Left ventricle myocardium superior (tissue), 1 donor: ENCODE measurements at regions not wholly inside any gene's neighbourhood (a gene's known extent, or its start where the extent isn't known, plus 50 kb on each side); places are given as distances from the start of the nearest gene placed in this dataset.
"Not testable (repeated sequence)": the region's sequence is repeated elsewhere in the genome, so short reads cannot be mapped to it uniquely, and the experiment has no call there.

ENCODE experiments used
- ATAC-seq: fragments of 200-7000 bp; cut with Tn5 transposase; one replicate; pipeline ENCODE4 v1.9.1; 2020; ENCODE audit warnings: mild to moderate bottlenecking, moderate library complexity
- DNase-seq: peaks from one replicate; pipeline ENCODE4 v3.0.0-alpha.2; 2020
- intact Hi-C: fragments of 100-400 bp; cut with micrococcal nuclease; formaldehyde crosslinking; loops from one replicate; pipeline ENCODE4 v1.11.0; 2022
- donor health status: DM: no; HTN: yes; CAD: no; lungs with severe emphysema.

- DNase-seq, ATAC-seq, intact Hi-C loops: not testable (repeated sequence)
Measured at GRCh38 chr16:35804465-35804864, 2345.1 kb downstream of the TP53TG3F start.

GRCh38 chr16:35823342-35823741 lies 2363.9 kb downstream of the TP53TG3F start:
- no peak for ATAC-seq

DNA sequence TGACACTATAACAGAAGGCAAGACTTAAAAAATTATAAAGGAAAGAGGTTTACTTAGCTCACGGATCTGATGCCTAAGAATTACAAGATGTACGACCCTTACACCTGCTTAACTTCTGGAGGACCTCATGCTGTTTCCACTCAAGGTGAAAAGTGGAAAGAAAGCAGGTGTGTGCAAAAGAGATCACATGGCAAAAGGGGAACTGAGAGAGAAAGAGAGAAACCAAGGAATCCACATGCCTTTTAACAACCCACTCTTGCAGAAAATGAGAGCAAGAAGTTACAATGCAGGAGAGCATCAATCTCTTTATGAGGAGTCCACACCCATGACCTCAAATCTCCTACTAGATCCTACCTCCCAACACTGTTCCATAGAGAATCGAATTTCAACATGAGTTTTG lies 2382.2 kb downstream of the TP53TG3F start:
- ATAC-seq (no peak), DNase-seq (no peak)
- intact Hi-C loops = no loop called here

More at GRCh38 chr16:35823342-35823741, 2363.9 kb downstream of the TP53TG3F start:
- no peak for DNase-seq
- intact Hi-C loops = no loop called here

DNA sequence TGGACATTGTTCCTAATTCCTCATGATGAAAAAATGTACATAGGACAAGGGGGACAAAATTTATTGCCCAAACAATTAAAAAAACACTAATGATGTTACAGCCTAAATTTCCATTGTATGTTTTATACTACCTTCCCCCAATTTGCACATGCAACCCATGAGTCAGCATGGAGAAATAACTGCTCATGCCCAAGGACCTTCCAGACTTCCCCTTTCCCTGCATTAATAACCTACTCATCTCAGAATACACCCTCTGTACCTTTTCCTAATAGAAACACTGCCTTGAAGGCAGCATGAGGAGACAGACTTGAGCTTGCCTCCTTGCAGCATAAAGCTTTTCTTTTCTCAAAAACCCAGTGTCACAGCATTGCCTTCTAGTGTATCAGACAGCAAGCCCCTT lies 2402.8 kb downstream of the TP53TG3F start:
- no peak for DNase-seq
- intact Hi-C loops = no loop called here
- no peak for ATAC-seq

DNA sequence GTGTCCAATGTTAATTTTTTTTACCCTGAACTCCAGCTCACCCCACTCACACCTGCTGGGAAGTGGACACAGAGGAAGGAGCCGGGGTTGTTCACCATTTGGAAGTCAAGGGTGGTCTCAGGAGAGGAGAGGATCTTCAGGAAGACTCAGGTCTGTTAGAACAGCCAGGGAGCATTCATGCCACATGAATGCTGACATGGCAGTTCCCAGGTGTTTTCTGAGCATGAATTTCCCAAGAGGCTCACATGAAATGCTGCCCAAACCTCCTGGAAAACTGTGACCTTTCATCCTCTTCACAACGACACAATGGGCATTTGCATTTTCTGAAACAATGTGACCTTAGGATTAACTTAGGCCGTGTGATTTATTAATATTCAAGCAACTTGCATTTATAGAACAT lies 2409.2 kb downstream of the TP53TG3F start:
- ATAC-seq (no peak), DNase-seq (no peak)
- intact Hi-C loops = no loop called here

DNA sequence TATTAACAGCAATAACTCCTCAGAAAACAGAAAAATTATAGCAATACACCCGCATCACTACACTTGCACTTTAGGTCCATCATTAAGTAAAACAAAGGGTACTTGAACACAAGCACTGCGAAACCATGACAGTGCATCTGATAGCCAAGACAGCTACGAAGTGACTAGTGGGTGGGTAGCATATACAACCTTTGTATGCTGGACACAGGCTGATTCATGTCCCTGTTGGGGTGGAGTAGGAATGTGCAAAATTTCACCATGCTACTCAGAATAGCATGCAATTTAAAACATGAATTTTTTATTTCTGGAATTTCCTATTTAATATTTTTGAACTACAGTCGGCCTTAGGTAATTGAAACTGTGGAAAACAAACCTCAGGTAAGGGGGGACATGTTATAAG lies 2414.1 kb downstream of the TP53TG3F start:
- DNase-seq (no peak), ATAC-seq (no peak)
- intact Hi-C loops = no loop called here

GRCh38 chr16:35881654-35882053 lies 2422.2 kb downstream of the TP53TG3F start:
- intact Hi-C loops = no loop called here
- ATAC-seq (no peak), DNase-seq (no peak)

DNA sequence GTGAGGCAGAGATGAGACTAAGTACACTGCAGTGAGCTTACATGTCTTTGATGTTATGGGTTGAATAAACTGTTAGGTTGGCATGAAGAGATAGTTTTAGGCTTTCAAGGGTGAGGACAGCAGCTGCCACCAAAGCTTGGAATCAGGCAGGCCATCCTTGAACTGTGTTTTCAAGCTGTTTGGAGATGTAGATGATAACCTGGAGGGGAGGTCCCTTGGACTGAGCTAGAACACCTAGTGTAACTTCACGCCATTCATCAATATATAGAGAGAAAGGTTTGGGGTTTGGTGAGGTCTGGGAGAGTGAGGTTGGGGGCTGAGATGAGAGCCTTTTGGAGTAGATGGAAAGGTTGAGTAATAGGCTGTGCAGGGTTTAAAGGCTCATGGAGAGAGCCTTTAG lies 2447.0 kb downstream of the TP53TG3F start:
- intact Hi-C loops = no loop called here
- ATAC-seq (no peak), DNase-seq (no peak)

DNA sequence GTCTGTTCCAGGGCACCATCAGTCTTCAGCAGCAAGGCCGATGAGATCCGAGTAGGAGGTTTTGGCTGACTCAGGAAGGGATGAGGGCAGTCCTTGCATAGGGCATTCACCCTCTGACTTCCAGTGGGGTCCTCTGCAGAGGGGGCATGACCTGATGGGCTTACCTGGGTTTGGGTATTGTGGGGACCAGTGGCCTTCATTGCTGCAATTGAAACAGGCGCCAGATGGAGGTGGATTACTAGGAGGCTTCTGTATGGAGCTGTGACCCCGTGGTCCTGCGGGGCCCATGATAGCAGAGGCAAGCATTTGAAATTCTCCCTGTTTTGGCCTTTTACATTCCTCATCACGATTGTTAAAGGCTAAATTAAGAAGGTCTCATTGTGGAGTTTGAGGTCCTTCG lies 2448.7 kb downstream of the TP53TG3F start:
- ATAC-seq = no peak
- intact Hi-C loops = no loop called here
- DNase-seq = no peak

DNA sequence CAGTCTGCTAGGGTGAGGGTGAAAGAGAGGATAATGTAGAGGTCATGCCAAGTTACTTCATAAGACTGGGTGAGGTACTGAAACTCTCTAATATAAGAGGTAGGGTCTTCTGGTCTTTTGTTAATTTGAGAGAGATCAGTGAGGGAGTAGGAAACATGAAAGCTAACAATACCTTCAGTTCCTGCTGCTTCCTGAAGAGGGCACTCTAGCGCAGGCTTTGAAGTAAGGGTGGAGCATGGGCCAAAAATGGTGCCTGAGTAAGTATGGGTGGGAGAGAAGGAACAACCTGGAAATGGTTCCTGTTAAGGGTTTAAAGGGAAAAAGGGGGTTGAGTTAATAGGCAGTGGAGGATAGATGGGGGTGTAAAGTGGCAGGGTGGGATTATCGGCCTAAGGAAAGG lies 2449.5 kb downstream of the TP53TG3F start:
- DNase-seq (no peak), ATAC-seq (no peak)
- intact Hi-C loops = no loop called here

GRCh38 chr16:35909351-35909954 lies 2450.0 kb downstream of the TP53TG3F start:
- DNase-seq (no peak), ATAC-seq (no peak)
- intact Hi-C loops = no loop called here

GRCh38 chr16:35910409-35910808 lies 2451.0 kb downstream of the TP53TG3F start:
- intact Hi-C loops = no loop called here

DNA sequence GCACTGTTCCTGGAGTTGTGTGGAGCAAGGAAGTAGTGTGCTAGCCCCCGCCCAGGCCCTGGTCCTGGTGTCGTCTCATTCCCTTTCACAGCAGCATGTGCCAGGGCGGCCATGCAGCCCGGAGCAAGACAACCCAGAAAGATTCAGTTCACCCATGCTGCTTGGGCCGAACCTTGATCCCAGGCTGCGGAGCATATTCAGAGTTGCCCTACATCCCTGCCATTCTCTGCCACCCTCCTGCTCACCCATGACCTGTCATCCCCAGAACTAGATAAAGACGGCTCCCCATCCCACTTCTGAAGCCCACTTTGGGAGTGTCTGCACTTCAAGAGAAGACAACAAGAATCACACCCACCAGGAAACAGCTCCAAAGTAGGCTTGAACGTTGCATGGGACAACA lies 2452.5 kb downstream of the TP53TG3F start:
- intact Hi-C loops = no loop called here
- DNase-seq (no peak), ATAC-seq (no peak)

More at GRCh38 chr16:35910409-35910808, 2451.0 kb downstream of the TP53TG3F start:
- ATAC-seq (no peak), DNase-seq (no peak)

GRCh38 chr16:35931722-35932121 lies 2472.3 kb downstream of the TP53TG3F start:
- intact Hi-C loops = no loop called here
- ATAC-seq (no peak), DNase-seq (no peak)
